ENCODE measurements at regions not wholly inside any gene's neighbourhood (a gene's known extent, or its start where the extent isn't known, plus 50 kb on each side); places are given as distances from the start of the nearest gene placed in this dataset.

DNA sequence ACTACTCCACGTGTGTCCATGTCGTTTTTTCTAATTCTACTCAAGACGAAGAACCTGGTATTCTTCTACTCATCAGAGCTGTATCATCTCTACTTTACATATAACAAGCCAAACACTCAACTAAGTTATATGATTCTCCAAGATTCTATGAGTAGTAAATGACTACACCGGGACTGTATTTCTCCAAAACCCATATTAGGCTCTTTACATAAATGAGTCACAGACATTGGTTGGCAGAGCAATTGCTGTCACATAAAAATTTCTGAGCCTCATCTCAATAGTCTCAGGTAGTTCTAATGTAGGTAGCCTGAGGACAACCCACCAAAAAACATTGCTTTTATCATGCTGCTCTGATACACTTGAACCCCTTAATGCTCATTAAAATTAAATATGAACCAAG is 1092.3 kb upstream of the NXPH2 start:
- TF ChIP-seq POLR2A (IDR thresholded peaks at IDR 0.05; ENCODE audit: low read depth, low read length) (no peak), EZH2 (IDR thresholded peaks at IDR 0.05; ENCODE audit: borderline replicate concordance, low read depth, low read length, severe bottlenecking) (no peak), POLR2AphosphoS5 (IDR thresholded peaks at IDR 0.05; ENCODE audit: insufficient read depth, low read depth, low read length) (no peak), JUN (IDR thresholded peaks at IDR 0.05; ENCODE audit: borderline replicate concordance, insufficient read depth, insufficient read length, low read depth) (no peak)
- TF ChIP-seq, protein P1, sequence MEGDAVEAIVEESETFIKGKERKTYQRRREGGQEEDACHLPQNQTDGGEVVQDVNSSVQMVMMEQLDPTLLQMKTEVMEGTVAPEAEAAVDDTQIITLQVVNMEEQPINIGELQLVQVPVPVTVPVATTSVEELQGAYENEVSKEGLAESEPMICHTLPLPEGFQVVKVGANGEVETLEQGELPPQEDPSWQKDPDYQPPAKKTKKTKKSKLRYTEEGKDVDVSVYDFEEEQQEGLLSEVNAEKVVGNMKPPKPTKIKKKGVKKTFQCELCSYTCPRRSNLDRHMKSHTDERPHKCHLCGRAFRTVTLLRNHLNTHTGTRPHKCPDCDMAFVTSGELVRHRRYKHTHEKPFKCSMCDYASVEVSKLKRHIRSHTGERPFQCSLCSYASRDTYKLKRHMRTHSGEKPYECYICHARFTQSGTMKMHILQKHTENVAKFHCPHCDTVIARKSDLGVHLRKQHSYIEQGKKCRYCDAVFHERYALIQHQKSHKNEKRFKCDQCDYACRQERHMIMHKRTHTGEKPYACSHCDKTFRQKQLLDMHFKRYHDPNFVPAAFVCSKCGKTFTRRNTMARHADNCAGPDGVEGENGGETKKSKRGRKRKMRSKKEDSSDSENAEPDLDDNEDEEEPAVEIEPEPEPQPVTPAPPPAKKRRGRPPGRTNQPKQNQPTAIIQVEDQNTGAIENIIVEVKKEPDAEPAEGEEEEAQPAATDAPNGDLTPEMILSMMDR (IDR thresholded peaks at IDR 0.05; ENCODE audit: extremely low read depth in 1 of 2, insufficient read depth in 1 of 2, low read depth in 1 of 2, low read length in 2 of 2) = no peak
- TF ChIP-seq, protein P2, sequence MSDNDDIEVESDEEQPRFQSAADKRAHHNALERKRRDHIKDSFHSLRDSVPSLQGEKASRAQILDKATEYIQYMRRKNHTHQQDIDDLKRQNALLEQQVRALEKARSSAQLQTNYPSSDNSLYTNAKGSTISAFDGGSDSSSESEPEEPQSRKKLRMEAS (IDR thresholded peaks at IDR 0.05; ENCODE audit: insufficient read depth, insufficient read length) = no peak
